Body of pancreas (tissue), 4 donors: ENCODE measurements at regions not wholly inside any gene's neighbourhood (a gene's known extent, or its start where the extent isn't known, plus 50 kb on each side); places are given as distances from the start of the nearest gene placed in this dataset.
"Not testable (repeated sequence)": the region's sequence is repeated elsewhere in the genome, so short reads cannot be mapped to it uniquely, and the experiment has no call there.

Experiments
- ATAC-seq: fragments of 150-250 bp; one replicate; pipeline ENCODE4 v1.9.1; 2016
- DNase-seq, 4 donors: peaks; one replicate each; pipeline ENCODE4 v3.0.0-alpha.2; 2019
- H3K27ac ChIP-seq, 4 donors: fragments of 200-600 bp; sonication (generic); 1 replicate in 3 of 4; 2 replicates in 1 of 4; pipeline versions ENCODE4 v1.5.1 to v1.6.1; 2016 to 2019; ENCODE audit warnings: mild to moderate bottlenecking in 1 of 4, mixed read lengths in 1 of 4, moderate library complexity in 1 of 4
- H3K27me3 ChIP-seq, 2 donors: fragments of 200-600 bp; sonication (generic); one replicate each; pipeline ENCODE4 v1.6.0; 2016; ENCODE audit warnings: mild to moderate bottlenecking in 1 of 2
- H3K36me3 ChIP-seq, 2 donors: fragments of 200-600 bp; sonication (generic); replicated peaks in 1 of 2; 2 replicates each; pipeline ENCODE4 v1.5.1; 2016; ENCODE audit warnings: low read depth in 2 of 2; ENCODE audit not compliant: insufficient read depth in 1 of 2
- H3K4me1 ChIP-seq: fragments of 200-600 bp; sonication (generic); one replicate; pipeline ENCODE4 v1.6.0; 2016
- H3K4me3 ChIP-seq, 2 donors: fragments of 200-600 bp; sonication (generic); 1 replicate in 1 of 2; 2 replicates in 1 of 2; pipeline ENCODE4 v1.5.1; 2016 to 2019
- H3K9me3 ChIP-seq, 3 donors: fragments of 200-600 bp; sonication (generic); 1 replicate in 2 of 3; 2 replicates in 1 of 3; pipeline ENCODE4 v1.5.1; 2016
- POLR2A ChIP-seq, 3 donors: fragments of 450-650 bp; IDR thresholded peaks; one replicate each; pipeline ENCODE4 v1.6.1; 2016; ENCODE audit warnings: antibody characterized with exemption in 3 of 3, mild to moderate bottlenecking in 2 of 3
- WGBS, 2 donors: methylation state at CpG; one replicate each; pipeline ENCODE4 v1.1.5; 2017; 5-methylcytosine and 5-hydroxymethylcytosine counted together
- intact Hi-C: fragments of 100-400 bp; cut with DNase I; formaldehyde crosslinking; loops from one replicate; pipeline ENCODE4 v1.15.1; 2023
- TF ChIP-seq, protein P1 (sequence below), 7 experiments: fragments of 450-650 bp in 4 of 7; fragments of 200-600 bp in 3 of 7; sonication (generic) in 3 of 7; IDR thresholded peaks; one replicate each; pipeline ENCODE4 v1.5.1; 2016 to 2019; ENCODE audit warnings: antibody characterized with exemption in 7 of 7

DNA sequence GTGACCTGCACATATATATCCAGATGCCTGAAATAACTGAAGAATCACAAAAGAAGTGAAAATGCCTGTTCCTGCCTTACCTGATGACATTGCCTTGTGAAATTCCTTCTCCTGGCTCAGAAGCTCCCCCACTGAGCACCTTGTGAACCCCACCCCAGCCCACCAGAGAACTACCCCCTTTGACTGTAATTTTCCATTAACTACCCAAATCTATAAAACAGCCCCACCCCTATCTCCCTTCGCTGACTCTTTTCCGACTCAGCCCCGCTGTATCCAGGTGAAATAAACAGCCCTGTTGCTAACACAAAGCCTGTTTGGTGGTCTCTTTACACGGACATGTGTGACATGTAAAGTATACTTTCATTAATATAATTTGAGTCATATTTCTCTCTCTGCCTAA is 320.3 kb upstream of the TECRL start:
- Histone ChIP-seq H3K27ac (no peak overlapping the region), H3K27me3 (no peaks in the 10 kb centered on the region), H3K4me1 (no peaks in the 10 kb centered on the region), H3K9me3 (no peaks in the 10 kb centered on the region), H3K4me3 (no peak overlapping the region), H3K36me3 (no peaks in the 10 kb centered on the region)
- no peak for ATAC-seq
- 36 to 45% methylated on average over 4 of the region's 4 CpGs for WGBS, 2 donors
- TF ChIP-seq, protein P1, sequence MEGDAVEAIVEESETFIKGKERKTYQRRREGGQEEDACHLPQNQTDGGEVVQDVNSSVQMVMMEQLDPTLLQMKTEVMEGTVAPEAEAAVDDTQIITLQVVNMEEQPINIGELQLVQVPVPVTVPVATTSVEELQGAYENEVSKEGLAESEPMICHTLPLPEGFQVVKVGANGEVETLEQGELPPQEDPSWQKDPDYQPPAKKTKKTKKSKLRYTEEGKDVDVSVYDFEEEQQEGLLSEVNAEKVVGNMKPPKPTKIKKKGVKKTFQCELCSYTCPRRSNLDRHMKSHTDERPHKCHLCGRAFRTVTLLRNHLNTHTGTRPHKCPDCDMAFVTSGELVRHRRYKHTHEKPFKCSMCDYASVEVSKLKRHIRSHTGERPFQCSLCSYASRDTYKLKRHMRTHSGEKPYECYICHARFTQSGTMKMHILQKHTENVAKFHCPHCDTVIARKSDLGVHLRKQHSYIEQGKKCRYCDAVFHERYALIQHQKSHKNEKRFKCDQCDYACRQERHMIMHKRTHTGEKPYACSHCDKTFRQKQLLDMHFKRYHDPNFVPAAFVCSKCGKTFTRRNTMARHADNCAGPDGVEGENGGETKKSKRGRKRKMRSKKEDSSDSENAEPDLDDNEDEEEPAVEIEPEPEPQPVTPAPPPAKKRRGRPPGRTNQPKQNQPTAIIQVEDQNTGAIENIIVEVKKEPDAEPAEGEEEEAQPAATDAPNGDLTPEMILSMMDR (IDR thresholded peaks at IDR 0.05) = no peak
- intact Hi-C loops = no loop called here
- DNase-seq = no peak

DNA sequence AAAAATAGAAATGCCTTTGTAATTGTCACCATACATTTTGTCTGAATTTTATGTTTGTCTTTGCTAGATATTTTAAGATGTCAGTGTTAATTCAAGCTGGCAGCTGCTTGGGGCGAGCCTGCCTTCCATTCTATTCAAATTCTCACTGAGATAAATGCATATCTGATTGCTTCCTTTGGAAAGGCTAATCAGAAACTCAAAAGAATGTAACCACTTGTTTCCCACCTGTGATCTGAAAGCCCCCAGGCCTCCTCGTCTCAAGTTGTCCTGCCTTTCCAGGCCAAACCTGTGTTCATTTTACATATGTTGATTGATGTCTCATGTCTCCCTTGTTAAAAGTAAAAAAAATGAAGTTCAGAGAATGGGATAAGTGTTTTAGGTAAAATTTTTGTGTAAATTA is 318.7 kb upstream of the TECRL start:
- DNase-seq (no peak), ATAC-seq (no peak)
- WGBS, 2 donors = 29 to 32% methylated on average over 2 of the region's 2 CpGs
- Histone ChIP-seq H3K4me3 (no peak overlapping the region), H3K27ac (no peak overlapping the region), H3K36me3 (no peaks in the 10 kb centered on the region), H3K27me3 (no peaks in the 10 kb centered on the region), H3K4me1 (no peaks in the 10 kb centered on the region), H3K9me3 (no peaks in the 10 kb centered on the region)
- intact Hi-C loops = no loop called here
- no peak for TF ChIP-seq POLR2A (IDR thresholded peaks at IDR 0.05)
- TF ChIP-seq, protein P1 (IDR thresholded peaks at IDR 0.05) = no peak

DNA sequence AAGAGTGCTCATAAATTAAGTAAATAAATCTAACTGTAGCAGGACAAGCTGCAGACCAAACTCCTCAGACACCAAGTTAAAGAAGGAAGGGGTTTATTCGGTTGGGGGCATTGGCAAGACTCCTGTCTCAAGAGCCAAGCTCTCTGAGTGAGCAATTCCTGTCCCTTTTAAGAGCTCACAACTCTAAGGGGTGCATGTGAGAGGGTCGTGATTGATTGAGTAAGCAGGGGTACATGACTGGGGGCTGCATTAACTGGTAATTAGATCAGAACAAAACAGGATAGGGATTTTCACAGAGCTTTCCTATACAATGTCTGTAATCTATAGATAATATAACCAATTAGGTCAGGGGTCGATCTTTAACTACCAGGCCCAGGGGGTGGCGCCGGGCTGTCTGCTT is 318.1 kb upstream of the TECRL start:
- H3K9me3 ChIP-seq, H3K27ac ChIP-seq, H3K4me1 ChIP-seq, ATAC-seq, H3K36me3 ChIP-seq, H3K4me3 ChIP-seq, intact Hi-C loops, H3K27me3 ChIP-seq, DNase-seq: not testable (repeated sequence)
- 40 to 46% methylated on average over 5 of the region's 5 CpGs for WGBS, 2 donors

DNA sequence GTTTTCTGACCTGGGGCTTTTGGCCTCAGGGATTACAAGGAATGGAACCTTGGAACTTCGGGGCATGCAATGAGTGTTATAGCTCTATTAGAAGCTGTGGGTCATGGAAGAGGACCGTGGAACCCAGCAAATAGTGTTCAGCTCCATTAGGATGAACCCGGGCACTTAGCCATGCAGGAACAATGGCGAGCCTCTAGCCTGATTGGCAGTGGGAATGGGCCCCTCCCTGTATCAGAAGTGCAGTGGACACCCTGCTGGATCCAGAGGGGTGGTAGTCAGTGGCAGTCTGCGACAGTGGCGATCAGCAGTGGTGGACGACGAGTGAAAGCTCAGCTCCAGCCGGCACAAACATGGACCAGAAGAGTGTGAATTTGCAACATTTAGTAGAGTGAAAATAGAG is 315.4 kb upstream of the TECRL start:
- H3K36me3 ChIP-seq = no peaks in the 10 kb centered on the region
- H3K9me3 ChIP-seq = no peaks in the 10 kb centered on the region
- TF ChIP-seq POLR2A (IDR thresholded peaks at IDR 0.05) = no peak
- TF ChIP-seq, protein P1 (IDR thresholded peaks at IDR 0.05) = no peak
- H3K4me1 ChIP-seq = no peaks in the 10 kb centered on the region
- H3K27ac ChIP-seq = no peak overlapping the region
- H3K27me3 ChIP-seq = no peaks in the 10 kb centered on the region
- intact Hi-C loops = no loop called here
- no peak overlapping the region for H3K4me3 ChIP-seq
- no peak for ATAC-seq
- DNase-seq = no peak
- WGBS, 2 donors = 83 to 85% methylated on average over 9 of the region's 9 CpGs

DNA sequence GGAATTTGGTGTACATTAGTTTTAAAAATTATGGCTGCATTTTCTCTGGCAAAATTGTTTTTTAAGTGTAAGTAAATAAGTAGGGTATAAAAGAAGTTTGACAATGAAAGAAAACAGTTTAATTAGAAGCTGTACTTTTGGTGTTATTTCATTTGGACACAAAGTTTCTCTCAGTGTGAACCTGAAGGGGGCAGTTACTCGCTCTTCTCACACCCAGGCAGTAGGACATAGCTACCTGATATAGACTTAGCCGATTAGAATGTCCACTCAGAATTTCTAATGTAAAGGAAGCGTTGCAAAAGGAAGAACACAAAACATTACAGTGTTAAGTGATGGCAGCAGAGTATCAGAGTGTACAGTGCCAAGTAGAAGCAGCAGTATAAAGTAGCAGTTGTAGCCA is 311.9 kb upstream of the TECRL start:
- no peaks in the 10 kb centered on the region for H3K9me3 ChIP-seq
- no peak overlapping the region for H3K4me3 ChIP-seq
- no peak for DNase-seq
- H3K4me1 ChIP-seq = no peaks in the 10 kb centered on the region
- WGBS, 2 donors = 57 to 65% methylated on average over 3 of the region's 3 CpGs
- no peaks in the 10 kb centered on the region for H3K36me3 ChIP-seq
- intact Hi-C loops = no loop called here
- ATAC-seq = no peak
- H3K27ac ChIP-seq = no peak overlapping the region
- no peak for TF ChIP-seq POLR2A (IDR thresholded peaks at IDR 0.05)
- TF ChIP-seq, protein P1 (IDR thresholded peaks at IDR 0.05) = no peak
- H3K27me3 ChIP-seq = no peaks in the 10 kb centered on the region
